Prostate gland (tissue), 2 donors: ENCODE measurements at regions not wholly inside any gene's neighbourhood (a gene's known extent, or its start where the extent isn't known, plus 50 kb on each side); places are given as distances from the start of the nearest gene placed in this dataset.

ENCODE experiments used
- POLR2A ChIP-seq: fragments of 450-650 bp; IDR thresholded peaks from one replicate; pipeline ENCODE4 v1.6.1; 2016; ENCODE audit warnings: antibody characterized with exemption, mild to moderate bottlenecking
- TF ChIP-seq, protein P1 (sequence below), 4 experiments: fragments of 200-600 bp in 2 of 4; fragments of 450-650 bp in 2 of 4; sonication (generic) in 2 of 4; IDR thresholded peaks; 1 replicate in 3 of 4; 2 replicates in 1 of 4; pipeline ENCODE4 v1.5.1; 2016 to 2019; ENCODE audit warnings: antibody characterized with exemption in 4 of 4, mild to moderate bottlenecking in 2 of 4, moderate library complexity in 2 of 4

DNA sequence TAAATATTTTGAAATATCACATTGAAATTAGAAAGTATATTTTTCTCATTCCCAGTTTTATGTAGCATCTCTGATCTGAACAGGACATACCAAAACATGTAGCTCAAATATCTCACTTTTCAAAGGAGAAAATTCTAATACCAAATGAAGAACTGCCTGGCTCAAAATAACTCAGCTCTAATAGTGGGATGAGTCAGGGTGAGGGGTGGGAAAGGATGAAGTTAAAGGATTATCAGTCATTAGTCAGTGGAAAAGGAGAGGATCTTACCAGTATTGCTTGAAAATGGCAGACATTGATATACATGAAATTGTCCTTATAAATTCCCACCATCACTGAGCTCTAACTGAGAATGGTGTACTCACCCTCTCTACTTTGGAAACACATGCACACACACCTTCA lies 803.2 kb downstream of the RAPGEF2 start:
- TF ChIP-seq, protein P1, sequence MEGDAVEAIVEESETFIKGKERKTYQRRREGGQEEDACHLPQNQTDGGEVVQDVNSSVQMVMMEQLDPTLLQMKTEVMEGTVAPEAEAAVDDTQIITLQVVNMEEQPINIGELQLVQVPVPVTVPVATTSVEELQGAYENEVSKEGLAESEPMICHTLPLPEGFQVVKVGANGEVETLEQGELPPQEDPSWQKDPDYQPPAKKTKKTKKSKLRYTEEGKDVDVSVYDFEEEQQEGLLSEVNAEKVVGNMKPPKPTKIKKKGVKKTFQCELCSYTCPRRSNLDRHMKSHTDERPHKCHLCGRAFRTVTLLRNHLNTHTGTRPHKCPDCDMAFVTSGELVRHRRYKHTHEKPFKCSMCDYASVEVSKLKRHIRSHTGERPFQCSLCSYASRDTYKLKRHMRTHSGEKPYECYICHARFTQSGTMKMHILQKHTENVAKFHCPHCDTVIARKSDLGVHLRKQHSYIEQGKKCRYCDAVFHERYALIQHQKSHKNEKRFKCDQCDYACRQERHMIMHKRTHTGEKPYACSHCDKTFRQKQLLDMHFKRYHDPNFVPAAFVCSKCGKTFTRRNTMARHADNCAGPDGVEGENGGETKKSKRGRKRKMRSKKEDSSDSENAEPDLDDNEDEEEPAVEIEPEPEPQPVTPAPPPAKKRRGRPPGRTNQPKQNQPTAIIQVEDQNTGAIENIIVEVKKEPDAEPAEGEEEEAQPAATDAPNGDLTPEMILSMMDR (IDR thresholded peaks at IDR 0.05) = no peak
- no peak for TF ChIP-seq POLR2A
